Keratinocyte (primary cell): ENCODE measurements at regions not wholly inside any gene's neighbourhood (a gene's known extent, or its start where the extent isn't known, plus 50 kb on each side); places are given as distances from the start of the nearest gene placed in this dataset.
A peak's percentile ranks its signal among the peaks of the same experiment; 100 is the strongest.

Experiments
- DNase-seq: peaks from one replicate; pipeline ENCODE4 v3.0.0-alpha.2; 2011; ENCODE audit warnings: low read depth, missing footprints, low spot score
- FAIRE-seq: peaks from 2 replicates; lab custom pipeline; 2011; peaks lifted over from hg19 to GRCh38; lab: Jason Lieb, UNC
- H2AFZ ChIP-seq: 2 replicates; pipeline ENCODE4 v1.6.0; 2012; ENCODE audit warnings: low read length, control low read depth, inconsistent platforms; ENCODE audit not compliant: control insufficient read depth
- H3K27ac ChIP-seq: 2 replicates; pipeline ENCODE4 v1.5.1; 2011; ENCODE audit warnings: low read length; ENCODE audit not compliant: control insufficient read depth, insufficient read depth
- H3K27me3 ChIP-seq: 3 replicates; pipeline ENCODE4 v1.6.0; 2011; ENCODE audit warnings: low read length; ENCODE audit not compliant: control insufficient read depth, insufficient read depth; ENCODE audit errors: extremely low read depth
- H3K36me3 ChIP-seq, 2 experiments: 2 replicates in 1 of 2; 3 replicates in 1 of 2; pipeline ENCODE4 v1.5.1; 2011; ENCODE audit warnings: low read length in 2 of 2, mild to moderate bottlenecking in 1 of 2; ENCODE audit not compliant: control insufficient read depth in 2 of 2, insufficient read depth in 2 of 2; ENCODE audit errors: extremely low read depth in 1 of 2
- H3K4me1 ChIP-seq: 3 replicates; pipeline ENCODE4 v1.5.1; 2011; ENCODE audit warnings: low read length; ENCODE audit not compliant: control insufficient read depth, insufficient read depth; ENCODE audit errors: extremely low read depth
- H3K4me2 ChIP-seq: 3 replicates; pipeline ENCODE4 v1.6.0; 2011; ENCODE audit warnings: low read depth, low read length; ENCODE audit not compliant: control insufficient read depth, insufficient read depth; ENCODE audit errors: extremely low read depth
- H3K4me3 ChIP-seq, 3 experiments: fragments of 200-600 bp in 1 of 3; sonication (generic) in 1 of 3; 2 replicates in 2 of 3; 3 replicates in 1 of 3; pipeline ENCODE4 v1.5.1; 2011 to 2016; ENCODE audit warnings: low read length in 3 of 3, mild to moderate bottlenecking in 3 of 3, control low read depth in 2 of 3, inconsistent platforms in 1 of 3, low read depth in 1 of 3, mixed read lengths in 1 of 3, mixed run types in 1 of 3, moderate library complexity in 1 of 3; ENCODE audit not compliant: control insufficient read depth in 2 of 3, insufficient read depth in 2 of 3; ENCODE audit errors: extremely low read depth in 1 of 3
- H3K79me2 ChIP-seq: 2 replicates; pipeline ENCODE4 v1.6.0; 2012; ENCODE audit warnings: low read length; ENCODE audit not compliant: control insufficient read depth, insufficient read depth
- H3K9ac ChIP-seq: 3 replicates; pipeline ENCODE4 v1.6.0; 2011; ENCODE audit warnings: low read length; ENCODE audit not compliant: control insufficient read depth, insufficient read depth; ENCODE audit errors: extremely low read depth
- H3K9me1 ChIP-seq: 3 replicates; pipeline ENCODE4 v1.6.0; 2011; ENCODE audit warnings: low read length; ENCODE audit not compliant: control insufficient read depth, insufficient read depth; ENCODE audit errors: extremely low read depth
- H3K9me3 ChIP-seq: 2 replicates; pipeline ENCODE4 v1.5.1; 2012; ENCODE audit warnings: low read depth, low read length; ENCODE audit not compliant: control insufficient read depth
- H4K20me1 ChIP-seq: 3 replicates; pipeline ENCODE4 v1.6.0; 2011; ENCODE audit warnings: low read length; ENCODE audit not compliant: control insufficient read depth, insufficient read depth; ENCODE audit errors: extremely low read depth
- CTCF ChIP-seq, 3 experiments: IDR thresholded peaks in 1 of 3; conservative IDR thresholded peaks in 1 of 3; optimal IDR thresholded peaks in 1 of 3; 2 replicates in 2 of 3; 3 replicates in 1 of 3; pipeline versions ENCODE3 to v1.5.1; 2011; ENCODE audit warnings: low read length in 3 of 3, mild to moderate bottlenecking in 3 of 3, moderate library complexity in 2 of 3, control low read depth in 1 of 3, inconsistent platforms in 1 of 3; ENCODE audit not compliant: insufficient read depth in 2 of 3; ENCODE audit errors: extremely low read depth in 1 of 3
- EZH2 ChIP-seq: IDR thresholded peaks from one replicate; pipeline ENCODE4 v1.6.1; 2012; ENCODE audit warnings: inconsistent platforms, mild to moderate bottlenecking, low read length, moderate library complexity
- dilution Hi-C: fragments of 300-500 bp; cut with MboI; formaldehyde crosslinking; loops from one replicate; pipeline ENCODE4 v1.7.0; 2020; ENCODE audit warnings: low sequenced_read_pairs; ENCODE audit not compliant: extremely low pct_ligation_motif_present

GRCh38 chr1:238953448-238954010, 432.8 kb upstream of the CHRM3 start:
- dilution Hi-C loops = no loop called here

GRCh38 chr1:238951809-238952208, 434.6 kb upstream of the CHRM3 start:
- no peaks in the 10 kb centered on the region for H3K9me3 ChIP-seq
- H3K27ac ChIP-seq = no peak overlapping the region
- H3K4me1 ChIP-seq = no peaks in the 10 kb centered on the region
- H4K20me1 ChIP-seq = no peaks in the 10 kb centered on the region
- H3K4me2 ChIP-seq = no peak overlapping the region
- DNase-seq (peak; percentile 4), FAIRE-seq (no peak)
- no peaks in the 10 kb centered on the region for H3K27me3 ChIP-seq
- H3K36me3 ChIP-seq = no peaks in the 10 kb centered on the region
- no peak overlapping the region for H2AFZ ChIP-seq
- no peak overlapping the region for H3K4me3 ChIP-seq
- H3K9me1 ChIP-seq = no peaks in the 10 kb centered on the region
- H3K9ac ChIP-seq = no peak overlapping the region
- dilution Hi-C loops = no loop called here
- no peak for TF ChIP-seq EZH2
- peak; percentile 24 to 38 (median 32) for TF ChIP-seq CTCF (optimal IDR thresholded peaks at IDR 0.05 in 1 of 3, IDR thresholded peaks at IDR 0.05 in 1 of 3, conservative IDR thresholded peaks at IDR 0.05 in 1 of 3; ENCODE audit: extremely low read depth in 1 of 3, insufficient read depth in 2 of 3, low read length in 3 of 3)
- H3K79me2 ChIP-seq = no peaks in the 10 kb centered on the region

More at GRCh38 chr1:238953448-238954010, 432.8 kb upstream of the CHRM3 start:
- no peak overlapping the region for H3K4me3 ChIP-seq
- no peak overlapping the region for H3K4me2 ChIP-seq
- DNase-seq (no peak), FAIRE-seq (no peak)
- no peaks in the 10 kb centered on the region for H4K20me1 ChIP-seq
- H3K9me3 ChIP-seq = no peaks in the 10 kb centered on the region
- H3K36me3 ChIP-seq = no peaks in the 10 kb centered on the region
- no peaks in the 10 kb centered on the region for H3K9me1 ChIP-seq
- no peaks in the 10 kb centered on the region for H3K27me3 ChIP-seq
- no peak overlapping the region for H3K9ac ChIP-seq
- H3K27ac ChIP-seq = no peak overlapping the region
- H2AFZ ChIP-seq = no peak overlapping the region
- no peak for TF ChIP-seq EZH2
- no peak for TF ChIP-seq CTCF (optimal IDR thresholded peaks at IDR 0.05 in 1 of 3, IDR thresholded peaks at IDR 0.05 in 1 of 3, conservative IDR thresholded peaks at IDR 0.05 in 1 of 3; ENCODE audit: extremely low read depth in 1 of 3, insufficient read depth in 2 of 3, low read length in 3 of 3)
- H3K79me2 ChIP-seq = no peaks in the 10 kb centered on the region
- H3K4me1 ChIP-seq = no peaks in the 10 kb centered on the region
